Right lobe of liver (tissue), 6 donors: ENCODE measurements at regions not wholly inside any gene's neighbourhood (a gene's known extent, or its start where the extent isn't known, plus 50 kb on each side); places are given as distances from the start of the nearest gene placed in this dataset.

Source experiments
- ATAC-seq, 4 donors: fragments of 200-7000 bp; cut with Tn5 transposase; one replicate each; pipeline ENCODE4 v1.9.1; 2020; ENCODE audit warnings: mild to moderate bottlenecking in 4 of 4, moderate library complexity in 4 of 4
- DNase-seq, 3 donors: peaks; one replicate each; pipeline ENCODE4 v3.0.0-alpha.2; 2020
- H3K27ac ChIP-seq, 3 donors: fragments of 200-600 bp; one replicate each; pipeline ENCODE4 v1.8.0; 2022
- H3K27me3 ChIP-seq, 2 donors: fragments of 200-600 bp; one replicate each; pipeline ENCODE4 v1.8.0; 2022
- H3K36me3 ChIP-seq, 4 donors: fragments of 200-600 bp; sonication (generic) in 1 of 4; one replicate each; pipeline versions ENCODE4 v1.5.1 to v1.8.0; 2017 to 2022; ENCODE audit warnings: control low read depth in 1 of 4
- H3K4me1 ChIP-seq, 4 donors: fragments of 200-600 bp; sonication (generic) in 1 of 4; one replicate each; pipeline versions ENCODE4 v1.5.1 to v1.8.0; 2017 to 2022; ENCODE audit warnings: control low read depth in 1 of 4
- H3K4me3 ChIP-seq, 3 donors: fragments of 200-600 bp; one replicate each; pipeline ENCODE4 v1.8.0; 2022
- H3K9me3 ChIP-seq, 4 donors: fragments of 200-600 bp; sonication (generic) in 1 of 4; one replicate each; pipeline versions ENCODE4 v1.5.1 to v1.8.0; 2017 to 2022; ENCODE audit warnings: control low read depth in 1 of 4
- CTCF ChIP-seq, 4 donors: fragments of 200-600 bp in 3 of 4; fragments of 450-650 bp in 1 of 4; IDR thresholded peaks; one replicate each; pipeline versions ENCODE4 v1.5.1 to v1.8.0; 2016 to 2022; ENCODE audit warnings: antibody characterized with exemption in 4 of 4, mild to moderate bottlenecking in 2 of 4
- POLR2A ChIP-seq: fragments of 450-650 bp; IDR thresholded peaks from one replicate; pipeline ENCODE4 v1.6.1; 2017; ENCODE audit warnings: antibody characterized with exemption, mild to moderate bottlenecking
- WGBS: methylation state at CpG from one replicate; pipeline ENCODE4 v1.1.6; 2018; ENCODE audit warnings: low coverage, low lambda C conversion rate; ENCODE audit not compliant: insufficient coverage; ENCODE audit errors: missing lambda C conversion rate; 5-methylcytosine and 5-hydroxymethylcytosine counted together
- intact Hi-C, 2 donors: fragments of 100-400 bp; cut with DNase I; formaldehyde crosslinking; loops; one replicate each; pipeline versions ENCODE4 v1.11.2 to v1.14.1; 2022
- donor health status: DM: no; HTN: yes; CAD: no.
- donor health status: DM: no; HTN: no; CAD: no.
- donor health status: DM: no; HTN: no; CAD: no.
- donor health status: DM: no; HTN: yes; CAD: no.
- donor health status: DM: no; HTN: yes; CAD: no.

- Histone ChIP-seq H3K36me3 (no peaks in the 10 kb centered on the region), H3K9me3 (no peaks in the 10 kb centered on the region), H3K27me3 (no peaks in the 10 kb centered on the region), H3K4me3 (no peak overlapping the region), H3K4me1 (no peaks in the 10 kb centered on the region), H3K27ac (no peak overlapping the region)
- peak in 1 of 4 donors; percentile 51 for ATAC-seq
- no peak for DNase-seq
- WGBS, result 51% methylated on average over 10 of the region's 10 CpGs
- TF ChIP-seq CTCF (IDR thresholded peaks at IDR 0.05), result no peak
- no peak for TF ChIP-seq POLR2A
- intact Hi-C loops, result no loop called here
Observed at GRCh38 chr10:44008270-44008916, 359.7 kb upstream of the ZNF32 start.

GRCh38 chr10:44006771-44007170 is 358.1 kb upstream of the ZNF32 start:
- intact Hi-C loops, result no loop called here
- H3K4me1 ChIP-seq, result no peaks in the 10 kb centered on the region
- H3K4me3 ChIP-seq, result no peak overlapping the region
- H3K9me3 ChIP-seq, result no peaks in the 10 kb centered on the region
- no peaks in the 10 kb centered on the region for H3K27me3 ChIP-seq
- no peak for TF ChIP-seq CTCF (IDR thresholded peaks at IDR 0.05)
- TF ChIP-seq POLR2A, result no peak
- WGBS, result 57% methylated on average over 1 of the region's 1 CpG
- DNase-seq, result no peak
- H3K36me3 ChIP-seq, result no peaks in the 10 kb centered on the region
- no peak for ATAC-seq
- no peak overlapping the region for H3K27ac ChIP-seq

GRCh38 chr10:44005788-44006099 is 357.1 kb upstream of the ZNF32 start:
- Histone ChIP-seq H3K4me3 (no peak overlapping the region), H3K36me3 (no peaks in the 10 kb centered on the region), H3K4me1 (no peaks in the 10 kb centered on the region), H3K27ac (no peak overlapping the region), H3K27me3 (no peaks in the 10 kb centered on the region), H3K9me3 (no peaks in the 10 kb centered on the region)
- intact Hi-C loops, result no loop called here
- WGBS, result 97% methylated on average over 4 of the region's 12 CpGs
- DNase-seq (no peak), ATAC-seq (no peak)
- TF ChIP-seq CTCF (IDR thresholded peaks at IDR 0.05) (no peak), POLR2A (no peak)

- Histone ChIP-seq H3K4me3 (no peak overlapping the region), H3K27ac (no peak overlapping the region), H3K9me3 (no peaks in the 10 kb centered on the region), H3K4me1 (no peaks in the 10 kb centered on the region), H3K36me3 (no peaks in the 10 kb centered on the region), H3K27me3 (no peaks in the 10 kb centered on the region)
- no peak for TF ChIP-seq POLR2A
- no peak for TF ChIP-seq CTCF (IDR thresholded peaks at IDR 0.05)
- ATAC-seq (peak in 1 of 4 donors; percentile 19), DNase-seq (no peak)
- WGBS, result 79% methylated on average over 31 of the region's 43 CpGs
- intact Hi-C loops, result no loop called here
Observed at GRCh38 chr10:44004913-44005787, 356.5 kb upstream of the ZNF32 start.
